SJCRH30 (cell line): ENCODE measurements at regions not wholly inside any gene's neighbourhood (a gene's known extent, or its start where the extent isn't known, plus 50 kb on each side); places are given as distances from the start of the nearest gene placed in this dataset.

Experiments
- DNase-seq, 2 experiments: peaks; one replicate each; pipeline ENCODE4 v3.0.0-alpha.2; 2015 to 2020
- H3K27ac ChIP-seq: fragments of 250-450 bp; sonication (Bioruptor Pico); 2 replicates; pipeline ENCODE4 v1.5.1; 2020; ENCODE audit warnings: mild to moderate bottlenecking, moderate library complexity
- H3K27me3 ChIP-seq: fragments of 250-450 bp; sonication (Bioruptor Pico); 2 replicates; pipeline ENCODE4 v1.5.1; 2020; ENCODE audit warnings: mild to moderate bottlenecking, moderate library complexity
- H3K36me3 ChIP-seq: fragments of 250-450 bp; sonication (Bioruptor Pico); 2 replicates; pipeline ENCODE4 v1.5.1; 2020; ENCODE audit warnings: mild to moderate bottlenecking, moderate library complexity
- H3K4me1 ChIP-seq: fragments of 250-450 bp; sonication (Bioruptor Pico); 2 replicates; pipeline ENCODE4 v1.5.1; 2020; ENCODE audit warnings: mild to moderate bottlenecking, moderate library complexity
- H3K4me3 ChIP-seq: fragments of 250-450 bp; sonication (Bioruptor Pico); 2 replicates; pipeline ENCODE4 v1.5.1; 2020; ENCODE audit warnings: mild to moderate bottlenecking, moderate library complexity
- H3K9me3 ChIP-seq: fragments of 250-450 bp; sonication (Bioruptor Pico); replicated peaks from 2 replicates; pipeline ENCODE4 v1.5.1; 2020; ENCODE audit warnings: mild to moderate bottlenecking, moderate library complexity

- Histone ChIP-seq H3K4me1 (no peaks in the 10 kb centered on the region), H3K4me3 (no peak overlapping the region), H3K9me3 (no peaks in the 10 kb centered on the region), H3K36me3 (no peaks in the 10 kb centered on the region), H3K27me3 (no peaks in the 10 kb centered on the region), H3K27ac (no peak overlapping the region)
- no peak for DNase-seq
Observed at GRCh38 chr3:182165234-182165633, 453.5 kb downstream of the SOX2 start.

- H3K9me3 ChIP-seq = no peaks in the 10 kb centered on the region
- H3K27ac ChIP-seq = no peak overlapping the region
- no peak for DNase-seq
- H3K36me3 ChIP-seq = no peaks in the 10 kb centered on the region
- H3K4me3 ChIP-seq = no peak overlapping the region
- H3K27me3 ChIP-seq = no peaks in the 10 kb centered on the region
- no peaks in the 10 kb centered on the region for H3K4me1 ChIP-seq
Observed at GRCh38 chr3:182172534-182172933, 460.8 kb downstream of the SOX2 start.

GRCh38 chr3:182178488-182179200 lies 466.9 kb downstream of the SOX2 start:
- Histone ChIP-seq H3K9me3 (no peaks in the 10 kb centered on the region), H3K27me3 (no peaks in the 10 kb centered on the region), H3K4me3 (no peak overlapping the region), H3K27ac (no peak overlapping the region), H3K4me1 (peaks cover 8% of the 10 kb centered on the region), H3K36me3 (no peaks in the 10 kb centered on the region)
- no peak for DNase-seq

GRCh38 chr3:182179631-182180030 lies 467.9 kb downstream of the SOX2 start:
- no peak for DNase-seq

GRCh38 chr3:182180654-182181385 lies 469.1 kb downstream of the SOX2 start:
- Histone ChIP-seq H3K4me3 (no peak overlapping the region), H3K27me3 (no peaks in the 10 kb centered on the region), H3K27ac (no peak overlapping the region), H3K9me3 (no peaks in the 10 kb centered on the region), H3K4me1 (peaks cover 8% of the 10 kb centered on the region), H3K36me3 (no peaks in the 10 kb centered on the region)
- DNase-seq = no peak

More at GRCh38 chr3:182179631-182180030, 467.9 kb downstream of the SOX2 start:
- Histone ChIP-seq H3K4me3 (no peak overlapping the region), H3K9me3 (no peaks in the 10 kb centered on the region), H3K4me1 (peaks cover 8% of the 10 kb centered on the region), H3K27ac (no peak overlapping the region), H3K36me3 (no peaks in the 10 kb centered on the region), H3K27me3 (no peaks in the 10 kb centered on the region)

- Histone ChIP-seq H3K4me1 (peaks cover 8% of the 10 kb centered on the region), H3K27ac (no peak overlapping the region), H3K4me3 (no peak overlapping the region), H3K27me3 (no peaks in the 10 kb centered on the region), H3K36me3 (no peaks in the 10 kb centered on the region), H3K9me3 (no peaks in the 10 kb centered on the region)
- DNase-seq = peak; percentile 30 to 56
Observed at GRCh38 chr3:182182531-182182968, 470.8 kb downstream of the SOX2 start.

- no peaks in the 10 kb centered on the region for H3K27me3 ChIP-seq
- peaks cover 8% of the 10 kb centered on the region for H3K4me1 ChIP-seq
- H3K9me3 ChIP-seq = no peaks in the 10 kb centered on the region
- H3K27ac ChIP-seq = no peak overlapping the region
- no peak for DNase-seq
- H3K36me3 ChIP-seq = no peaks in the 10 kb centered on the region
- H3K4me3 ChIP-seq = no peak overlapping the region
Observed at GRCh38 chr3:182183716-182184430, 472.1 kb downstream of the SOX2 start.

GRCh38 chr3:182185313-182185712 lies 473.6 kb downstream of the SOX2 start:
- Histone ChIP-seq H3K4me3 (no peak overlapping the region), H3K27me3 (no peaks in the 10 kb centered on the region), H3K36me3 (no peaks in the 10 kb centered on the region), H3K4me1 (peaks cover 8% of the 10 kb centered on the region), H3K27ac (no peak overlapping the region), H3K9me3 (no peaks in the 10 kb centered on the region)
- no peak for DNase-seq

- Histone ChIP-seq H3K9me3 (no peaks in the 10 kb centered on the region), H3K36me3 (no peaks in the 10 kb centered on the region), H3K27ac (no peak overlapping the region), H3K4me1 (no peaks in the 10 kb centered on the region), H3K4me3 (no peak overlapping the region), H3K27me3 (no peaks in the 10 kb centered on the region)
- DNase-seq = no peak
Observed at GRCh38 chr3:182190056-182190455, 478.3 kb downstream of the SOX2 start.

- no peaks in the 10 kb centered on the region for H3K9me3 ChIP-seq
- H3K27ac ChIP-seq = no peak overlapping the region
- no peak overlapping the region for H3K4me3 ChIP-seq
- no peaks in the 10 kb centered on the region for H3K27me3 ChIP-seq
- no peaks in the 10 kb centered on the region for H3K36me3 ChIP-seq
- no peak for DNase-seq
- no peaks in the 10 kb centered on the region for H3K4me1 ChIP-seq
Observed at GRCh38 chr3:182198345-182198744, 486.6 kb downstream of the SOX2 start.

- DNase-seq = no peak
- H3K4me3 ChIP-seq = no peak overlapping the region
- no peaks in the 10 kb centered on the region for H3K36me3 ChIP-seq
- H3K9me3 ChIP-seq = no peaks in the 10 kb centered on the region
- H3K4me1 ChIP-seq = no peaks in the 10 kb centered on the region
- no peak overlapping the region for H3K27ac ChIP-seq
- H3K27me3 ChIP-seq = no peaks in the 10 kb centered on the region
Observed at GRCh38 chr3:182201456-182202168, 489.9 kb downstream of the SOX2 start.

- no peak overlapping the region for H3K27ac ChIP-seq
- H3K4me1 ChIP-seq = no peaks in the 10 kb centered on the region
- H3K4me3 ChIP-seq = no peak overlapping the region
- H3K9me3 ChIP-seq = no peaks in the 10 kb centered on the region
- H3K27me3 ChIP-seq = no peaks in the 10 kb centered on the region
- no peaks in the 10 kb centered on the region for H3K36me3 ChIP-seq
- DNase-seq = peak; percentile 16 to 21
Observed at GRCh38 chr3:182212479-182213076, 500.9 kb downstream of the SOX2 start.

- H3K27me3 ChIP-seq = no peaks in the 10 kb centered on the region
- no peaks in the 10 kb centered on the region for H3K4me1 ChIP-seq
- no peak overlapping the region for H3K4me3 ChIP-seq
- no peaks in the 10 kb centered on the region for H3K36me3 ChIP-seq
- H3K27ac ChIP-seq = no peak overlapping the region
- DNase-seq = no peak
- no peaks in the 10 kb centered on the region for H3K9me3 ChIP-seq
Observed at GRCh38 chr3:182214416-182214815, 502.7 kb downstream of the SOX2 start.

GRCh38 chr3:182215881-182216280 lies 504.2 kb downstream of the SOX2 start:
- Histone ChIP-seq H3K27ac (no peak overlapping the region), H3K4me3 (no peak overlapping the region), H3K36me3 (no peaks in the 10 kb centered on the region), H3K9me3 (no peaks in the 10 kb centered on the region), H3K27me3 (no peaks in the 10 kb centered on the region), H3K4me1 (no peaks in the 10 kb centered on the region)
- DNase-seq = no peak
